HG03097 (cell line): ENCODE measurements at regions not wholly inside any gene's neighbourhood (a gene's known extent, or its start where the extent isn't known, plus 50 kb on each side); places are given as distances from the start of the nearest gene placed in this dataset.
"Not testable (repeated sequence)": the region's sequence is repeated elsewhere in the genome, so short reads cannot be mapped to it uniquely, and the experiment has no call there.

Experiments
- ATAC-seq: cut with Tn5 transposase; IDR thresholded peaks from one replicate; pipeline ENCODE4 v1.9.1; 2021; ENCODE audit not compliant: unreplicated experiment, low FRiP score

DNA sequence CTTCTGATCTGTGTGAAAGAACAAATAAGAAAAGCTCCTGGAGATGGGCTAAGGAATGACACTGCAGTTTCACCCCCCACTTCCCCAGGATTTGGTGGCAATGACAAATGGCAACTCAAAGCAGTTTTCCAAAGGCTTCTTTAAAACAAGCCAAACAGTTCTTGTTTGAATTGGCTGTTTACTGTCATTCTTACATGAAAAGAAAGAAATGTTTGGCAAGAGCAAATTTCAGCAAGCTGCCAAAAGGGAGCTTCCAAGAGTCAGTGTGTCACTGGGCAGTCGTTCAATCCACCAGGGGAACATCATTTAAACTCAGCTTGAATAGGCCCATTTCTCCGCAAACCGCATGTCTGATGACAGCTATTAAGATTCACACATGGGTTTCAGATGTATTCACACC lies 119.0 kb upstream of the RHOBTB1 start:
- ATAC-seq = no peak

DNA sequence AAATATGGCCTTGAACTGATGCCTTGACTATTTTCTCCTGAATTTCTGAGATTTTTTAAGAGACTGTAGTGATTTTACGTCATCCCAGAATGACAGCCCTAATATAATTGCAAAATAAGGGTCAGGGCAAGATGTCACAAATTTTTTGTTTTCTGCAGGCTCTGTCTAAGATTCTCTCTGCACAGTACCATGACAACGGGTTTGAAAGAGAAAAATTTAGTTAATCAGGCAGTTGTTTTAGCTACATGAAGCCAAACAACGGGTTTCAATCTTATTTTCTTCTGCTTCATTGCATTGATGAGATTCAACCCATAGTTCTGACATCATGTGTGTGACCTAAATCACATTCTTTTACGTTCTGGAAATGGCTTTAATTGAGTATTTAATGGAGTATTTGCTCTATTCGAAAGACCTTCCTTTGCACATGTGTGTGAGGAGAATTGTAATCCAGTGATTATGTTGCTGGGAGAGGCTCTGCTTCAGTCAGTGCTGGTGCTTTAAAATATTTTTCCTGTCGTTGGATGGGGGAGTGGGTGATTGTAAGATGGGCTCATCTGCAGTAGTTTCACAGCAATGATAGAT lies 118.0 kb upstream of the RHOBTB1 start:
- no peak for ATAC-seq

DNA sequence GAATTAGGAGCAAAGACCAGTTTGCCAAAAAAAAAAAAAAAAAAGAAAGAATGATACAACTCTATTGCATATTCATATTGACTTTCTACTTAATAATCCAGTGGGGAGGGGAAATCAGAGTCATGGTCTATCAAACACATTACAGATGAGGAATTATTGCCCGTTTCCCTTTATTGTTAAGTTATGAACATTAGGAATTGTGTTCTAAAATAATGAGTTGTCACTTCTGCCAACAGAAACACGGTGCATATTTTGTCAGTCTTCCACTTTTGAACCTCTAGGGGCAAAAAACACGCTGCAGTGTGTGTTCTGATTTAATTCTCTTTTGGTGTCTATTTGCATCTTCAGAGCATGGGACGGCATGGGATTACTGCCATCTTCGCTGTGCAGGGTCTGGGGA lies 115.7 kb upstream of the RHOBTB1 start:
- no peak for ATAC-seq

DNA sequence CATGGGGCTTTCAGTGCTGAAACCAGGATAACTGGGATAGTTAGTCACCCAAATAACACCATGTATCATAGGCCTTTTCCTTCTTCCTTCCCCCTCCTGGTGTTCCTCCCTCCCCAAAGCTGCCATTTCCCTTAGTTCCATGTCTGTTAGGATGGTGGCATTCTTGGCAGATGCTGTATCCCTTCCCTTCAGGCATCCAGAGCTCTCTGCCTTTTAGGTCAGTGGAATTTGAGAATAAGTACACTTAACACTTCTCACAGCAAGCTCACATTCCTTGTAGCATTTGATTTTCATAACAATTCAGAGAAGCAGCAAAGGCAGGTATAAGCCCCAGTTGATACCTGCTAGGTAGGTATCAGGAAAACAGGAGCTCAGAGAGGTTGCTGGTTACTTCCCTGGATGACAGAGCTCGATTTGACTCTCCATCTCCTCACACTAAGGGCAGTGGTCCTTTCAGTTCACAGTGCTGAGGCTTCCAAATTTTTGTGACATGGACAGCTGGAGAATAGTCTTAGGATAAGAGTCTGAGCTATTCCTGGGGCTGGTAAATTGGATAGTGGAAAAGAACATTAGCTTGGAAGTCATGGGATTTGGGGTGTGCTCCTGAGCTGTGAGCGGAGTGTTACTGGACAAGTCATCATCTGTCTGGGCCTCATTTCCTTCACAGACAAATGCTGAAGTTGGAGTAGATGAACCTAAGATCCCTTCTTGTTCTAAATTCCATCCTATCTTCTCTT lies 108.7 kb upstream of the RHOBTB1 start:
- ATAC-seq = no peak

DNA sequence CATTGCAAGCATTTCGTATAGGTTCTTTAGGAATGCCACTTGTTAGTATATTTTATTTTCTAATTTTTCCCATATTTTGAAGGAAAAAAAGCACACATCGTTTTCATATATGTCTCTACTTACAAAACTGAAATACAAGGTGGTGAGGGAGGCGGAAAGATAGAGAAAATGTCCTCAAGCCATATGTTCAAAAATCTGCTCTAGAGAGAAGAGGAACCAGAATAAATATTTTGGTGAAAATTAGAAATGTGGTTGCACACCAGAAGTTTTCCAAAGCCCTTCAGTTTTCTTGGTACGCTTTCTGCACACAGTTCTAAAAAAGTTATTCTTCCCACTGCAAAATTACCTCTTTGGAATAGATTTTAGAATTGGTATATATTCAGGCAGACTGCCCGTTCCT lies 107.4 kb upstream of the RHOBTB1 start:
- ATAC-seq = no peak

DNA sequence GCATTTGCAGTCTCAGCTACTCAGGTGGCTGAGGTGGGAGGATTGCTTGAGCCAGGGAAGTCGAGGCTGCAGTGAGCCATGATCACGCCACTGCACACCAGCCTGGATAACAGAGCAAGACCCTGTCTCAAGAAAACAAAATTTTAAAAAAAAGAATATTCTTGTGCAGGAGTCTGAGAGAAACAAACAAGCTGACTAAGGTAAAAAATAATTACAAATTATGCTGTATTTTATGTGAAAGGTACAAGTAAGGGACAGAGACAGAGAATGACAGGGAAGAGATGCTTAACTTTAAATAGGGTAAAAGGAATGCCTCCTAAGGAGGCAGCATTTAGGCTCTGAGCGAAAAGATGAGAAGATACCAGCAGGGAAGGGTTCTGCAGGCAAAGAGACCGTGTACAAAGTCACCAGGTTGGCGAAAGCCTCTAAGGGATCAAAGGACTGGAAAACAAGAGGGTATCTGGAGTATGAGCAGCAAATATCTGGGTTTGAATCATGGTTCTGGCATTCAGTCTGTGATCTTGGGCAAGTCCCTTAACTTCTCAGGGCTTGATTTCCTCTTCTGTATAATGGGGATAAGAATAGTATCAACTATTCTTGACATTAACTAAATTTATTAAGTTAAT lies 106.2 kb upstream of the RHOBTB1 start:
- ATAC-seq = no peak

DNA sequence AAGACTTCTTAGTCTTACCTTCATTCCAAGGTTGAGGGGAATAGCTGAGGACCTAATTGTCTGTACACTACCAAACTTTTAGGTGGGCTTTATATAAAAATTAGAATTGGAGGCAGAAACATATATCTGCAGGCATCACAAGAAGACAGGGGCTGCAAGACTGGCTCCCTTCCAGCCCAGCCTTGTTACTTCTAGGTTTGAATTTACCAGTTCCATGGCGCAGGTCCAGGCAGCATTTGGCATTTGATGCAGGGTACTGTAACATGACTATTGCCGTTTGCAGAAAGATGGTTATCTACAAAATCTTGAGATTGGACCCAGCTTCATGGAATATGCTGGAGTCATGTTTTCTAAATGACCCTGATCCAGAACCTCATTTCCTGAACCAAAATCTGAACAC lies 105.4 kb upstream of the RHOBTB1 start:
- no peak for ATAC-seq

DNA sequence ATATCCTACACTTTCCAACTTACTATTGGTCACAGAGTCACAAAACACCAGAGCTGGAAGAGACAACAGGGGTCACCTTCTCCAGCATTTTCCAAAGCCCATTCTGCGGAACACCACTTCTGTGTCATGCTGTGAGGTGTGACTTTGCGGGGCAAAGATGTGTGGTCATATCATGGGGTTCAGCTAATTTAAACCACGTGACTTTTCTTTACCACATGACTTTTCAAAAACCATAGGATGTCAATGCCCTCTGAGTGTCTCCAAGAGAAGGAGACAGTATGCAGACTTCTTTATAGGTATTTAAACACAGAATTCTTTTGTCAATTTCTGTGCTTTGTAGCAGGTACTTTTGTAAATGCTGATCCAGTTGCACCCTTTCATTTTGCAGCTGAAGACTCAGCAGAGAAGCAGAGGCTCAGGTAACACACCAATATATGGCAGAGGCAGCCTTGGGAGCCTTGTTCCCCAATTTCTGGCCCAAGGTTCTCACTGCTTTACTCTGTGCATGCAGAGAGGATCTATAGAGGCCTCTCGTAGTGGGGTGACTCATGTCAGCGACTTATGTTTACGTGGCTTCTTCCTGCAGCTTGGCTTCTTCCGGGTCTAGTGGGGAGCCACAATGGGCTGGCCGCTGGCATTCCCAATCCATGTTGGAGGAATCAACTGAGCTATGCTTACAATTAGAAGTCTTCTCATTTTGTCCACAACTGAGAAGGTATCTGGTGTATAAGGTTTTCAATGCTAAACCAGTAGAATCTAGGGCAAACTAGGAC lies 104.0 kb upstream of the RHOBTB1 start:
- no peak for ATAC-seq

DNA sequence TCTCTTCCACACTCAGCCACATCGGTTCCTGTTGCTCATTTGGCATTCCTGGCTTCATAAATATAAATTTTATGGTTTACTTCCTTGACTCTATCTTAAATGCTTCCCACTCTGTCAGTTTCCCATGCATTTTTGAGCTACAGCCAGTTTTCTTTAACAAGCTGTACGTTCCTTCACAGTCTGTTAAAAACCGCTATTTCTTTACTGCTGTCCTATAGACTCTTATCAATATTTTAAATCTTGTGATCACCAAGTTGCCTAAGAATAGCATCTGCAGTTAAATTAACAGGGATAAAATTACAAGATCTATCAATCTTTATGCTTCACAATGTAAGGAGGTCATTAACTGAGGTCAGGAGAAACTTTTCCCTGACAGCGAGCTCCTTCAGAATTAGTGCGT lies 103.1 kb upstream of the RHOBTB1 start:
- no peak for ATAC-seq

DNA sequence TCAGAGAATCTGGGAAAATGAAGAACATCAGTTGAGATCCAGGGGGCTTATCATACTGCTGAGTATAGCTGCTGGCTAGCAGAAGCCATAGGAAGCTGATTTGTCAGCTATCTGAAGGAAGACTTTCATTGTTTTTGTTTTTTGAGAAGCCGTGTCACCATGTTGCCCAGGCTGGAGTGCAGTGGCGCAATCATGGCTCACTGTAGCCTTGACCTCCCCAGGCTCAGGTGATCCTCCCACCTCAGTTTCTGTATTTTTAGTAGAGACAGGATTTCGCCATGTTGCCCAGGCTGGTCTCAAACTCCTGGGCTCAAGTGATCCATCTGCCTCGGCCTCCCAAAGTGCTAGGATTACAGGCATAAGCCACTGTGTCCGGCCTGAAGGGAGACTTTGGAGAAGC lies 101.5 kb upstream of the RHOBTB1 start:
- not testable (repeated sequence) for ATAC-seq

DNA sequence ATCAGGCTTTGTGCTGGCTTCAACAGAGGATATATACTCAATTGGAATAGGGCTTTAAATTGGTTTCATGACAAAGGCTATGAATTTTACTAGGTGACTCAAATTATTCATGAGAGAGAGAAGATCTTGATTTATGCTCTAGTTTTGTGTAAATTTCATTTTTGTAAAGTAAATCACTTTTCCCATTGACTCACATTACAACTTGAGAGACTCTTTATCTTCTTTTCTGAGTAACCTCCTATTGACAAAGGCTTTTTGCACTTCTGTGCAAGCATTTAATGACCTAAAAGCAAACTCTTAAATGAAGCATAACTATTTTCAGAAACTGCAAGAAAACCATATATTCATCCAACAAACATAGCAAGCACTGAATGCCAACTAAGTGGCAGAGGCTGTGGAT lies 98.5 kb upstream of the RHOBTB1 start:
- no peak for ATAC-seq

DNA sequence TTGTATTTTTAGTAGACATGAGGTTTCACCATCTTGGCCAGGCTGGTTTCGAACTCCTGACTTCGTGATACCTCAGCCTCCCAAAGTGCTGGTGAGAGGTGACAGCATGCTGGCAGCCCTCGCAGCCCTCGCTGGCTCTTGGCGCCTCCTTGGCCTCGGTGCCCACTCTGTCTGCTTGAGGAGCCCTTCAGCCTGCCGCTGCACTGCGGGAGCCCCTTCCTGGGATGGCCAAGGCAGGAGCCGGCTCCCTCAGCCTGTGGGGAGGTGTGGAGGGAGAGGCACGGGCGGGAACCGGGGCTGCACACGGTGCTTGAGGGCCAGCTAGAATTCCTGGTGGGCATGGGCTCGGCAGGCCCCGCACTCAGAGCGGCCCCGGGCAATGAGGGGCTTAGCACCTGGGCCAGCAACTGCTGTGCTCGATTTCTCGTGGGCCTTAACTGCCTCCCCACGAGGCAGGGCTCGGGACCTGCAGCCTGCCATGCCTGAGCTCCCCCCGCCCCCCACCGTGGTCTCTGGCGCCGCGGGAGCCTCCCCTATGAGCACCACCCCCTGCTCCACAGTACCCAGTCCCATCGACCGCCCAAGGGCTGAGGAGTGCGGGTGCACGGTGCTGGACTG lies 96.5 kb upstream of the RHOBTB1 start:
- no peak for ATAC-seq

DNA sequence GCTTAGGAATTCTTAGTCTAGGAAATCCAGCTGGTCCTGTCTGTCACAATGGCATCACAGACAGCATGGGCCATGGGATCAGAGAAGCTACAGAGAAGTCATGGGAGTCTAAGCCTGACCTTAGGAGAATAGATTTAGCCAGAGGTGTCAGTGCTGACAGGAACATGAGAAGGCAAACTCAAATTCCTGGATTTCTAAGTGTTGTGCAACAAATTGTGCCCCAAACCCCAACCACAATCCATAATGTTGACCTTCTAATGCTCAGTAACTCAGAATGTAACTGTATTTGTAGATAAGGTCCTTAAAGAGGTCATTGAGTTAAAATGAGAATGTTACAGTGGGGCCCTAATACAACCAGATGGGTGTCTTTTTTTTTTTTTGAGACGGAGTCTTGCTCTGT lies 95.9 kb upstream of the RHOBTB1 start:
- ATAC-seq = no peak

DNA sequence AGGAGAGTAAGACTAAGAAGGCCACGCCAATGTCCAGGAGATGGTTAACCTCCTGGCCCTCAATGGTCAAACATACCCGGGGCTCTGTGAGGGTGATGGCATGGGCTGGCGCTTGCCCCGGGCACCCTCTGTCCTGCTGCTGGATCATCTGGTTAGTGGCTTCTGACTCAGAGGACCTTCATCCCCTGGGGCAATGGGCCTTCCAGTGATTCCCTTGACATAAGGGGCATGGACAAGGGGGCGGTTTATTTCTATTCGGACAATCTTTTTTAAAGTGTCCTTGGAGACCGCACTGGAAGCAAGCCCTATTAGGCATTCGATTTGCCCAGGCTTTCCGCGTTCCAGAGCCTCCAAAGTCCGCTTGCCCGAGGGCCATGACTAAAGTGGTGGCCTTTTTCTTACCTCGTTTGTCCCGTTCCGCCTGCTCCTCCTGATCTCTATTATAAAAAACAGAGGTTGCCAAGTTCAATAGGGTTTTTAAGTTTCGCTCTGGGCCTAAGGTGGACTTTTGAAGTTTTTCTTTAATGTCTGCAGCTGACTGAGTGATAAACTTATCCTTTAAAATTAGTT lies 93.4 kb upstream of the RHOBTB1 start:
- ATAC-seq = not testable (repeated sequence)

DNA sequence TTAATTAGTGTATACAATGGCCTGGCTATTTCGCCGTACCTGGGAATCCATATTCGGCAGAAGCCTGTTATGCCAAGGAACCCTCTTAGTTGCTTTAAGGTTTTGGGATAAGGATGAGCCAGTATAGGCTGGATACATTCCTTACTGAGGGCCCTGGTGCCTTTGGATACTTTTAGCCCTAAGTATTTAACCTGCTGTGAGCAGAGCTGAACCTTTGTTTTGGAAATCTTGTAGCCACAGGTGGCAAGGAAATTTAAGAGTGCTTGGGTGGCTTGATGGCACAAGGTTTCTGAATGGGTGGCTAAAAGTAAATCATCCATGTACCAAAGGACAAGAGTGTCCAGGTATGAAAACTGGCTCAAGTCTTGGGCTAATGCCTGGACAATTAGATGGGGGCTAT lies 92.2 kb upstream of the RHOBTB1 start:
- ATAC-seq = not testable (repeated sequence)

DNA sequence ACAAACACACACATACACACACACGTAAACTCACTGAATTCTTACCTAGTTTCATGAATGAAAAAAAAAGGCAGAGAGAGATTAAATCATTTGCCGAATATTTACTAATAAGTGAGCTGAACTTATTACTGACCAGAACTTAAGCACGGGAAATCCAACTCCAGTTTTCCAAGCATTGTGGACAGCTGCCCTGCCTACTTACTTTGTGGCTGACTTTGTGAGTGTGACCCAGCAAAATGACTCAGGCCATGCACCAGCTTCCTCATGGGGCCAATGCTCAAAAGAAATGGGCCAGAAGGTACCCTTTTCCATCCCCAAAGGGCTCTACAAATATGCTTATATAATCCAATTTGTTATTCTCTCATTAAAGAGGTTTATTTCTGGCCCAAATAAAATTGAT lies 87.4 kb upstream of the RHOBTB1 start:
- ATAC-seq = no peak

DNA sequence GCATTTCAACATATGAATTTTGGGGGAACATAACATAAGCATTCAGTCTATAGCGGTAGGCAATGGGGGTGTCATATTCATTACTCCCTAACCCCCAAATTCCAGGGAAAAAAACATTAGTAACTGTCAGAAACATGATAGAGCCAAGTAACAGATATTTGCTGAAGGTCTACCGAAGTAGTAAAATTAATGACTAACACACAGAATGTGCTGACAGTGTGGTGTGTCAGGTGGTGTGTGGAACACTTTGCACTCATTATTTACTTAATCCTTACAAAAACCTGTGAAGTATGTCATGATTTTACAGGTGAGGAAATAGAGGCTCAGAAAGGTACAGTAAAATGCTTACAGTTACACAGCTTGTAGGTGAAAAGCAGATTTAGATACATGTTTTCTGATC lies 85.4 kb upstream of the RHOBTB1 start:
- ATAC-seq = no peak

DNA sequence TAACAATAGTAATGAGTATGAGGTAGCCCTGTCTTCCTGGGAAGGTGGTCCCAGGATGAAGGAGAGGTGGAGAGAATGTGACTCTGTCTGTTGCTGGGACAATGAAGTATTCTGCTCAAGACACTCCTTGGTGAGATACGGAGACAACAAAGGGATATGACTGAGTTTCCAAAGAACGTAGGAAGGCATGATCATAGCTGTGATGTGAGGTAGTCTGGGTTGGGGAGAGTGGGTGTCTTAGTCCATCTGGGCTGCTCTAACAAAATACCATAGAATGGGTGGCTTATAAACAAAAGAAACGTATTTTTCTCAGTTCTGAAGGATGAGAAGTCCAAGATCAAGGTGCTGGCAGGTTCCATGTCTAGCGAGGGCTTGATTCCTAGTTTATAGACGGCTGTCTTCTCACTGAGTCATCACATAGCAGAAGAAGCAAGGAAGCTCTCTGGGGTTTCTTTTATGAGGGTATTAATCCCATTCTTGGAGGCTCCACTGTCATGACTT lies 84.9 kb upstream of the RHOBTB1 start:
- no peak for ATAC-seq

DNA sequence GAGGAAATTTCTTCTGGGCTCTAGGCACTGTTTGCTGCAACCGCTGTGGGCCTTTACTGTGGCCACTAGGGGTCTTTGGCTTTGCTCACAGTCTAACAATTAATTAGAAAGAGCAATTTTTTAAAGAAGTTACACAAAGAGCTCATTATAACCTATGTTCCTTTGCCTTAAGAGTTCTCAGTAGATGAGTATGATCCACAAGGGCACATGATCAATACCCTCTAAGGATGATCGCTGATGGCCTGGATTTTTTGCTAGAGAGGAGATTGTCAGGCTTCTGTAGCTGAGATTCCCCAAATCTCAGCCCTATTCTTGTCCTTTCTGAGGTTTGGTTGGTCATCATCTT lies 80.8 kb upstream of the RHOBTB1 start:
- no peak for ATAC-seq

DNA sequence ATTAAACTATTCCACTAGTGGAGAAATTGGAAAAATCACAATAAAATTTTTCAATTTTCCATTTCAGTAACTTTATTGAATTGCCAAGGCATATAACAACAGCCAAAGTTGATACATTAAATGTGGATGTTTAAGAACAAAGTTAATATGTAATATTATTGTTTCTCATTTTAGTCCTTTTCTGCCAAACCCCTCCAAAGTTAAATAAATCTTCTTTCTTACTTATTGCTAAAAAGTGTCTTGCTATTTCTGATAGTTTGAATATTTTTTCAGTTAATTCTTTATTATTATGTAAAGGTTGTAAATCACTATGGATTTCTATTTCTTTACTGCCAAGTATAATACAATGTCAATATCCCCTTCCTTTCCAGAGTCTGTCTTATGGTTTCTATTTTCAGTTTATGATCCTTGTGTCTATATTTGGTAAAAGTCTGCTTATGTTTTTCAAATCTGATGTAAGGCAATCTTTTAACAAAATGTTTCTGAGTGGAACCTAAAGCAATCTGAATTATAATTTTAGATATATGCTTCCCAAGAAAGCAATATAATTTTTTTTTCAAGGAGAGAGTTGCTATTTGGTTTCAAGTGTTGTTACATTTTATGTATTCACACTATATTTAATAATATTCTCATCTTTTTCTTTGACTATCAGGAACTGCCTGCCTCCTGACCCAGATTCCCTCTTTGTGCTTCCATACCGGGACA lies 80.3 kb upstream of the RHOBTB1 start:
- no peak for ATAC-seq
